ENCODE measurements at regions not wholly inside any gene's neighbourhood (a gene's known extent, or its start where the extent isn't known, plus 50 kb on each side); places are given as distances from the start of the nearest gene placed in this dataset.

DNA sequence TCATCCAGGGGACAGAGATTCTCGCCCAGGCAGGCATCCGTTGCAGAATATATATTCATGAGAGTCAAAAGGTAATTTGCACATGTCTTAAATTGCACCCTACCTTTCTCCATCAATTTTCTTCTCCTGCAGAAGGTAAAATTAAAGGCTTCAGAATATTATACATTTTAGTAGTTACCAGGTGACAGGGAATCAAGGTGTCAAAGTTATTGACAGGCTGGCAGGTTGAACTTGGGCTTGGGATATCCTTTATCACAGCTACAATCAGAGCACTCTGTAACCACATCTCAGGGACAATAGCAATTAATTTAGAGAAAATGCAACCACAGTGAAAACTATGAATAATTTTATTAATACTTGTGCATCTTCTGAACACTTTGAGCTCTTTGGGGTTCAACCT lies 66.9 kb upstream of the GSC start (continued):
- TF ChIP-seq HDGF (IDR thresholded peaks at IDR 0.05) (no peak), PAX5 (IDR thresholded peaks at IDR 0.05; ENCODE audit: borderline replicate concordance, low read depth, low read length) (no peak), STAT1 (conservative IDR thresholded peaks at IDR 0.05) (no peak), NFYA (IDR thresholded peaks at IDR 0.05; ENCODE audit: borderline replicate concordance, low read depth, low read length) (no peak), RBBP5 (conservative IDR thresholded peaks at IDR 0.05) (no peak), BMI1 (IDR thresholded peaks at IDR 0.05; ENCODE audit: borderline replicate concordance) (no peak), CBFB (IDR thresholded peaks at IDR 0.05; ENCODE audit: low read depth) (no peak), TARDBP (IDR thresholded peaks at IDR 0.05; ENCODE audit: borderline replicate concordance) (no peak), FOXM1 (IDR thresholded peaks at IDR 0.05; ENCODE audit: low read depth, low read length) (no peak), TCF3 (IDR thresholded peaks at IDR 0.05; ENCODE audit: borderline replicate concordance, insufficient read depth, low read depth, low read length) (no peak)
- TF ChIP-seq, protein P1, sequence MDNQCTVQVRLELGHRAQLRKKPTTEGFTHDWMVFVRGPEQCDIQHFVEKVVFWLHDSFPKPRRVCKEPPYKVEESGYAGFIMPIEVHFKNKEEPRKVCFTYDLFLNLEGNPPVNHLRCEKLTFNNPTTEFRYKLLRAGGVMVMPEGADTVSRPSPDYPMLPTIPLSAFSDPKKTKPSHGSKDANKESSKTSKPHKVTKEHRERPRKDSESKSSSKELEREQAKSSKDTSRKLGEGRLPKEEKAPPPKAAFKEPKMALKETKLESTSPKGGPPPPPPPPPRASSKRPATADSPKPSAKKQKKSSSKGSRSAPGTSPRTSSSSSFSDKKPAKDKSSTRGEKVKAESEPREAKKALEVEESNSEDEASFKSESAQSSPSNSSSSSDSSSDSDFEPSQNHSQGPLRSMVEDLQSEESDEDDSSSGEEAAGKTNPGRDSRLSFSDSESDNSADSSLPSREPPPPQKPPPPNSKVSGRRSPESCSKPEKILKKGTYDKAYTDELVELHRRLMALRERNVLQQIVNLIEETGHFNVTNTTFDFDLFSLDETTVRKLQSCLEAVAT (IDR thresholded peaks at IDR 0.05) = no peak
- TF ChIP-seq, protein P2, sequence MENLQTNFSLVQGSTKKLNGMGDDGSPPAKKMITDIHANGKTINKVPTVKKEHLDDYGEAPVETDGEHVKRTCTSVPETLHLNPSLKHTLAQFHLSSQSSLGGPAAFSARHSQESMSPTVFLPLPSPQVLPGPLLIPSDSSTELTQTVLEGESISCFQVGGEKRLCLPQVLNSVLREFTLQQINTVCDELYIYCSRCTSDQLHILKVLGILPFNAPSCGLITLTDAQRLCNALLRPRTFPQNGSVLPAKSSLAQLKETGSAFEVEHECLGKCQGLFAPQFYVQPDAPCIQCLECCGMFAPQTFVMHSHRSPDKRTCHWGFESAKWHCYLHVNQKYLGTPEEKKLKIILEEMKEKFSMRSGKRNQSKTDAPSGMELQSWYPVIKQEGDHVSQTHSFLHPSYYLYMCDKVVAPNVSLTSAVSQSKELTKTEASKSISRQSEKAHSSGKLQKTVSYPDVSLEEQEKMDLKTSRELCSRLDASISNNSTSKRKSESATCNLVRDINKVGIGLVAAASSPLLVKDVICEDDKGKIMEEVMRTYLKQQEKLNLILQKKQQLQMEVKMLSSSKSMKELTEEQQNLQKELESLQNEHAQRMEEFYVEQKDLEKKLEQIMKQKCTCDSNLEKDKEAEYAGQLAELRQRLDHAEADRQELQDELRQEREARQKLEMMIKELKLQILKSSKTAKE (IDR thresholded peaks at IDR 0.05; ENCODE audit: low read depth, poor library complexity, severe bottlenecking) = no peak

DNA sequence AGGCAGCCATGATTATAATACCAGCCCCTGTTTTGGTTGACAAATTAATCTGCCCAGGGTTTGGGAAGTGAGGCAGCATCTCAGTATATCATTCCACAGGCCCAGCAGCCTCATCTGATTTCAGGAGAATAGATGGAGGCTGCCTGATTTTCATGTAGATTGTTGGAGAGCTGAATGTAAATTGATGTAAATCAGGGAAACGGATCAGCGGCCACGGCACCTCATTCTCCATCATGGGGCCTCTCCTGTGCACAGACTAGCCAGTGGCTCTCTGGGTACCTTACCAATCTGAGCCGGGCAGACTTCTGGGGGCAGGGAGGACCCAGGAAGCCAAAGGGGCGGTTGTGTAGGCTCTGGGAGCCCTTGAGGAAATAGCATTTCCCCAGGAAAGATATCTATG lies 63.7 kb upstream of the GSC start:
- BruUV-seq (replicated peaks) = no TSS peak
- ChIA-PET RAD21 (ENCODE audit: unreplicated experiment) (no interaction called here), CTCF (no interaction called here), POLR2A (no interaction called here), SMC1A (ENCODE audit: uncharacterized antibody, unreplicated experiment) (no interaction called here)
- intact Hi-C loops (cut with micrococcal nuclease; ENCODE audit: unreplicated experiment) = no loop called here
- Histone ChIP-seq H3K79me2 (ENCODE audit: control insufficient read depth, insufficient read depth, low read length) (no peaks in the 10 kb centered on the region), H3K4me2 (ENCODE audit: control insufficient read depth, insufficient read depth) (no peak overlapping the region), H3K36me3 (ENCODE audit: control insufficient read depth in 2 of 2, insufficient read depth in 2 of 2, low read length in 1 of 2) (no peaks in the 10 kb centered on the region), H3K9me3 (replicated peaks; ENCODE audit: control insufficient read depth, insufficient read depth, low read length) (no peaks in the 10 kb centered on the region; the same call in 2 of the 3 replicates), H3K27ac (ENCODE audit: control insufficient read depth, insufficient read depth) (no peak overlapping the region), H3K4me3 (no peak overlapping the region), H4K20me1 (ENCODE audit: control insufficient read depth, insufficient read depth) (no peaks in the 10 kb centered on the region), H3K27me3 (replicated peaks in 1 of 2; ENCODE audit: control insufficient read depth in 2 of 2, insufficient read depth in 2 of 2, low read length in 1 of 2) (no peaks in the 10 kb centered on the region; a peak in 1 of 4 replicates), H2AFZ (ENCODE audit: control insufficient read depth, low read depth, low read length) (no peak overlapping the region), H3K9ac (ENCODE audit: control insufficient read depth, insufficient read depth, low read length) (no peak overlapping the region), H3K4me1 (ENCODE audit: control insufficient read depth, insufficient read depth, low read length) (no peaks in the 10 kb centered on the region)
- WGBS (ENCODE audit: insufficient coverage, insufficient replicate concordance, low lambda C conversion rate, missing lambda C conversion rate) = 30% methylated on average over 5 of the region's 5 CpGs
- FAIRE-seq (no peak), DNase-seq (ENCODE audit: low read depth, low spot score) (no peak), ATAC-seq (no peak)
- in situ Hi-C loops (cut with MboI) = no loop called here
- TF ChIP-seq MYB (IDR thresholded peaks at IDR 0.05; ENCODE audit: borderline replicate concordance, low read depth, low read length) (no peak), HCFC1 (IDR thresholded peaks at IDR 0.05; ENCODE audit: low read length) (no peak), SP1 (IDR thresholded peaks at IDR 0.05; ENCODE audit: low read depth, low read length) (no peak), TCF7 (IDR thresholded peaks at IDR 0.05; ENCODE audit: borderline replicate concordance) (no peak), SREBF2 (IDR thresholded peaks at IDR 0.05; ENCODE audit: low read length) (no peak), CBFB (IDR thresholded peaks at IDR 0.05; ENCODE audit: low read depth) (no peak)
- TF ChIP-seq, protein P3, sequence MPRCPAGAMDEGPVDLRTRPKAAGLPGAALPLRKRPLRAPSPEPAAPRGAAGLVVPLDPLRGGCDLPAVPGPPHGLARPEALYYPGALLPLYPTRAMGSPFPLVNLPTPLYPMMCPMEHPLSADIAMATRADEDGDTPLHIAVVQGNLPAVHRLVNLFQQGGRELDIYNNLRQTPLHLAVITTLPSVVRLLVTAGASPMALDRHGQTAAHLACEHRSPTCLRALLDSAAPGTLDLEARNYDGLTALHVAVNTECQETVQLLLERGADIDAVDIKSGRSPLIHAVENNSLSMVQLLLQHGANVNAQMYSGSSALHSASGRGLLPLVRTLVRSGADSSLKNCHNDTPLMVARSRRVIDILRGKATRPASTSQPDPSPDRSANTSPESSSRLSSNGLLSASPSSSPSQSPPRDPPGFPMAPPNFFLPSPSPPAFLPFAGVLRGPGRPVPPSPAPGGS (IDR thresholded peaks at IDR 0.05; ENCODE audit: borderline replicate concordance, insufficient read depth, low read depth, low read length, poor library complexity, severe bottlenecking) = no peak
- TF ChIP-seq, protein P4, sequence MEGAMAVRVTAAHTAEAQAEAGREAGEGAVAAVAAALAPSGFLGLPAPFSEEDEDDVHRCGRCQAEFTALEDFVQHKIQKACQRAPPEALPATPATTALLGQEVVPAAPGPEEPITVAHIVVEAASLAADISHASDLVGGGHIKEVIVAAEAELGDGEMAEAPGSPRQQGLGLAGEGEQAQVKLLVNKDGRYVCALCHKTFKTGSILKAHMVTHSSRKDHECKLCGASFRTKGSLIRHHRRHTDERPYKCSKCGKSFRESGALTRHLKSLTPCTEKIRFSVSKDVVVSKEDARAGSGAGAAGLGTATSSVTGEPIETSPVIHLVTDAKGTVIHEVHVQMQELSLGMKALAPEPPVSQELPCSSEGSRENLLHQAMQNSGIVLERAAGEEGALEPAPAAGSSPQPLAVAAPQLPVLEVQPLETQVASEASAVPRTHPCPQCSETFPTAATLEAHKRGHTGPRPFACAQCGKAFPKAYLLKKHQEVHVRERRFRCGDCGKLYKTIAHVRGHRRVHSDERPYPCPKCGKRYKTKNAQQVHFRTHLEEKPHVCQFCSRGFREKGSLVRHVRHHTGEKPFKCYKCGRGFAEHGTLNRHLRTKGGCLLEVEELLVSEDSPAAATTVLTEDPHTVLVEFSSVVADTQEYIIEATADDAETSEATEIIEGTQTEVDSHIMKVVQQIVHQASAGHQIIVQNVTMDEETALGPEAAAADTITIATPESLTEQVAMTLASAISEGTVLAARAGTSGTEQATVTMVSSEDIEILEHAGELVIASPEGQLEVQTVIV (IDR thresholded peaks at IDR 0.05; ENCODE audit: borderline replicate concordance, partially characterized antibody) = no peak

All from GM12878 (cell line).